GM23248 (cell line): ENCODE measurements at regions not wholly inside any gene's neighbourhood (a gene's known extent, or its start where the extent isn't known, plus 50 kb on each side); places are given as distances from the start of the nearest gene placed in this dataset.

ENCODE experiments used
- DNase-seq: peaks from one replicate; pipeline ENCODE4 v3.0.0-alpha.2; 2015
- H2AFZ ChIP-seq: fragments of 200-600 bp; sonication (generic); 2 replicates; pipeline ENCODE4 v1.6.1; 2016; ENCODE audit warnings: antibody characterized with exemption
- H3F3A ChIP-seq: fragments of 200-600 bp; sonication (generic); 2 replicates; pipeline ENCODE4 v1.6.1; 2016; ENCODE audit warnings: mild to moderate bottlenecking, antibody characterized with exemption, mixed run types; ENCODE audit not compliant: insufficient read depth
- H3K27ac ChIP-seq: fragments of 200-600 bp; sonication (generic); 2 replicates; pipeline ENCODE4 v1.5.1; 2016; ENCODE audit warnings: mild to moderate bottlenecking
- H3K27me3 ChIP-seq: fragments of 200-600 bp; sonication (generic); replicated peaks from 2 replicates; pipeline ENCODE4 v1.6.1; 2016; ENCODE audit warnings: mild to moderate bottlenecking; ENCODE audit not compliant: insufficient read depth
- H3K36me3 ChIP-seq: fragments of 200-600 bp; sonication (generic); 2 replicates; pipeline ENCODE4 v1.6.1; 2016; ENCODE audit warnings: low read depth, mild to moderate bottlenecking
- H3K4me1 ChIP-seq: fragments of 200-600 bp; sonication (generic); 2 replicates; pipeline ENCODE4 v1.6.1; 2016; ENCODE audit warnings: mild to moderate bottlenecking; ENCODE audit not compliant: insufficient read depth
- H3K4me2 ChIP-seq: fragments of 200-600 bp; sonication (generic); one replicate; pipeline ENCODE4 v1.6.1; 2016; ENCODE audit warnings: mild to moderate bottlenecking; ENCODE audit not compliant: unreplicated experiment
- H3K4me3 ChIP-seq: fragments of 200-600 bp; sonication (generic); 2 replicates; pipeline ENCODE4 v1.5.1; 2016; ENCODE audit warnings: mild to moderate bottlenecking
- H3K79me2 ChIP-seq: fragments of 200-600 bp; sonication (generic); 2 replicates; pipeline ENCODE4 v1.6.1; 2016; ENCODE audit warnings: mild to moderate bottlenecking; ENCODE audit not compliant: insufficient read depth
- H3K9ac ChIP-seq: fragments of 200-600 bp; sonication (generic); 2 replicates; pipeline ENCODE4 v1.6.1; 2016; ENCODE audit warnings: mild to moderate bottlenecking
- H3K9me2 ChIP-seq: fragments of 200-600 bp; sonication (generic); 2 replicates; pipeline ENCODE4 v1.6.1; 2016; ENCODE audit warnings: mixed run types, mild to moderate bottlenecking, moderate library complexity; ENCODE audit not compliant: insufficient read depth
- H3K9me3 ChIP-seq: fragments of 200-600 bp; sonication (generic); one replicate; pipeline ENCODE4 v1.6.1; 2017; ENCODE audit warnings: low read depth
- H4K20me1 ChIP-seq: fragments of 200-600 bp; sonication (generic); 2 replicates; pipeline ENCODE4 v1.6.0; 2016; ENCODE audit not compliant: insufficient read depth
- EZH2 ChIP-seq: fragments of 200-600 bp; sonication (generic); IDR thresholded peaks from 2 replicates; pipeline ENCODE4 v1.6.1; 2018; ENCODE audit warnings: antibody characterized with exemption, mild to moderate bottlenecking; ENCODE audit not compliant: insufficient read depth, poor library complexity, severe bottlenecking
- EZH2phosphoT487 ChIP-seq: fragments of 200-600 bp; sonication (generic); IDR thresholded peaks from 2 replicates; pipeline ENCODE4 v1.6.1; 2018; ENCODE audit warnings: antibody characterized with exemption, moderate library complexity, mild to moderate bottlenecking, low read depth; ENCODE audit not compliant: insufficient read depth
- WGBS, 2 experiments: methylation state at CpG; one replicate each; pipeline ENCODE4 v1.1.6; 2015 to 2017; ENCODE audit warnings: low lambda C conversion rate in 2 of 2, low coverage in 1 of 2; ENCODE audit errors: missing lambda C conversion rate in 2 of 2; 5-methylcytosine and 5-hydroxymethylcytosine counted together
- in situ Hi-C: fragments of 300-500 bp; cut with MboI; formaldehyde crosslinking; loops from 2 replicates; pipeline ENCODE4 v1.15.0; 2020

- H3K36me3 ChIP-seq: no peaks in the 10 kb centered on the region
- H3K27ac ChIP-seq: peak overlapping the region; percentile 54
- no peaks in the 10 kb centered on the region for H3K79me2 ChIP-seq
- H3K4me2 ChIP-seq: no peak overlapping the region
- H3K9ac ChIP-seq: peak overlapping the region; percentile 44
- no peaks in the 10 kb centered on the region for H4K20me1 ChIP-seq
- peaks cover 22% of the 10 kb centered on the region for H3F3A ChIP-seq
- H3K9me2 ChIP-seq: no peaks in the 10 kb centered on the region
- no peaks in the 10 kb centered on the region for H3K27me3 ChIP-seq
- DNase-seq: peak; percentile 82
- no peak overlapping the region for H2AFZ ChIP-seq
- 46 to 51% methylated on average over 7 of the region's 7 CpGs for WGBS, 2 experiments
- H3K4me1 ChIP-seq: peaks cover 18% of the 10 kb centered on the region
- in situ Hi-C loops: no loop called here
- no peak for TF ChIP-seq EZH2phosphoT487
- H3K9me3 ChIP-seq: no peaks in the 10 kb centered on the region
- no peak overlapping the region for H3K4me3 ChIP-seq
These were observed 95.8 kb upstream of the NCOR2 start for GRCh38 chr12:124663206-124663605.

- H3K9me2 ChIP-seq: no peaks in the 10 kb centered on the region
- no peak overlapping the region for H3K4me2 ChIP-seq
- H3K27me3 ChIP-seq: no peaks in the 10 kb centered on the region
- H3K79me2 ChIP-seq: no peaks in the 10 kb centered on the region
- peaks cover 22% of the 10 kb centered on the region for H3F3A ChIP-seq
- in situ Hi-C loops: no loop called here
- no peak overlapping the region for H3K27ac ChIP-seq
- no peaks in the 10 kb centered on the region for H3K9me3 ChIP-seq
- H2AFZ ChIP-seq: no peak overlapping the region
- no peak overlapping the region for H3K9ac ChIP-seq
- TF ChIP-seq EZH2 (no peak), EZH2phosphoT487 (no peak)
- no peak overlapping the region for H3K4me3 ChIP-seq
- H3K36me3 ChIP-seq: no peaks in the 10 kb centered on the region
- WGBS, 2 experiments: 76 to 80% methylated on average over 7 of the region's 7 CpGs
- peaks cover 18% of the 10 kb centered on the region for H3K4me1 ChIP-seq
- H4K20me1 ChIP-seq: no peaks in the 10 kb centered on the region
- peak; percentile 10 for DNase-seq
These were observed 93.9 kb upstream of the NCOR2 start for GRCh38 chr12:124661341-124661740.

GRCh38 chr12:124660851-124661250 lies 93.4 kb upstream of the NCOR2 start:
- H3F3A ChIP-seq: peaks cover 20% of the 10 kb centered on the region
- no peak overlapping the region for H3K4me3 ChIP-seq
- DNase-seq: no peak
- no peak overlapping the region for H3K4me2 ChIP-seq
- H3K4me1 ChIP-seq: peaks cover 17% of the 10 kb centered on the region
- in situ Hi-C loops: no loop called here
- H3K9ac ChIP-seq: no peak overlapping the region
- no peaks in the 10 kb centered on the region for H3K9me3 ChIP-seq
- TF ChIP-seq EZH2 (no peak), EZH2phosphoT487 (no peak)
- H3K27me3 ChIP-seq: no peaks in the 10 kb centered on the region
- H3K36me3 ChIP-seq: no peaks in the 10 kb centered on the region
- no peaks in the 10 kb centered on the region for H3K79me2 ChIP-seq
- no peaks in the 10 kb centered on the region for H4K20me1 ChIP-seq
- H3K9me2 ChIP-seq: no peaks in the 10 kb centered on the region
- no peak overlapping the region for H2AFZ ChIP-seq
- no peak overlapping the region for H3K27ac ChIP-seq
- WGBS, 2 experiments: 87 to 88% methylated on average over 20 of the region's 20 CpGs

- no peaks in the 10 kb centered on the region for H3K36me3 ChIP-seq
- peaks cover 16% of the 10 kb centered on the region for H3K4me1 ChIP-seq
- H3K9me3 ChIP-seq: no peaks in the 10 kb centered on the region
- in situ Hi-C loops: no loop called here
- WGBS, 2 experiments: 91 to 93% methylated on average over 8 of the region's 8 CpGs
- no peak overlapping the region for H3K27ac ChIP-seq
- no peaks in the 10 kb centered on the region for H3K27me3 ChIP-seq
- TF ChIP-seq EZH2phosphoT487: no peak
- no peak for TF ChIP-seq EZH2
- no peaks in the 10 kb centered on the region for H4K20me1 ChIP-seq
- DNase-seq: no peak
- no peak overlapping the region for H2AFZ ChIP-seq
- H3F3A ChIP-seq: peaks cover 21% of the 10 kb centered on the region; the same call in 1 of the 2 replicates
- no peaks in the 10 kb centered on the region for H3K9me2 ChIP-seq
- no peak overlapping the region for H3K9ac ChIP-seq
- H3K4me2 ChIP-seq: no peak overlapping the region
- H3K79me2 ChIP-seq: no peaks in the 10 kb centered on the region
- H3K4me3 ChIP-seq: no peak overlapping the region
These were observed 91.5 kb upstream of the NCOR2 start for GRCh38 chr12:124658806-124659402.

GRCh38 chr12:124658302-124658701 lies 90.9 kb upstream of the NCOR2 start:
- TF ChIP-seq EZH2 (no peak), EZH2phosphoT487 (no peak)
- WGBS, 2 experiments: 88 to 93% methylated on average over 4 of the region's 4 CpGs
- no peaks in the 10 kb centered on the region for H3K79me2 ChIP-seq

More at GRCh38 chr12:124658302-124658701, 90.9 kb upstream of the NCOR2 start:
- H3K9me2 ChIP-seq: no peaks in the 10 kb centered on the region
- in situ Hi-C loops: no loop called here
- peaks cover 21% of the 10 kb centered on the region; the same call in 1 of the 2 replicates for H3F3A ChIP-seq
- no peak overlapping the region for H3K4me2 ChIP-seq
- no peaks in the 10 kb centered on the region for H3K36me3 ChIP-seq
- H4K20me1 ChIP-seq: no peaks in the 10 kb centered on the region
- no peak for DNase-seq
- no peak overlapping the region for H3K9ac ChIP-seq
- H3K27ac ChIP-seq: no peak overlapping the region
- H3K4me1 ChIP-seq: peaks cover 16% of the 10 kb centered on the region
- H2AFZ ChIP-seq: no peak overlapping the region
- no peak overlapping the region for H3K4me3 ChIP-seq
- no peaks in the 10 kb centered on the region for H3K27me3 ChIP-seq
- H3K9me3 ChIP-seq: no peaks in the 10 kb centered on the region
